DMS79 treated with DMSO at 0.1 percent for 48 hours (cell line): ENCODE measurements at regions not wholly inside any gene's neighbourhood (a gene's known extent, or its start where the extent isn't known, plus 50 kb on each side); places are given as distances from the start of the nearest gene placed in this dataset.
"Not testable (repeated sequence)": the region's sequence is repeated elsewhere in the genome, so short reads cannot be mapped to it uniquely, and the experiment has no call there.

Experiments
- DNase-seq: peaks from one replicate; lab custom pipeline; 2025; lab: John Stamatoyannopoulos, UW

DNA sequence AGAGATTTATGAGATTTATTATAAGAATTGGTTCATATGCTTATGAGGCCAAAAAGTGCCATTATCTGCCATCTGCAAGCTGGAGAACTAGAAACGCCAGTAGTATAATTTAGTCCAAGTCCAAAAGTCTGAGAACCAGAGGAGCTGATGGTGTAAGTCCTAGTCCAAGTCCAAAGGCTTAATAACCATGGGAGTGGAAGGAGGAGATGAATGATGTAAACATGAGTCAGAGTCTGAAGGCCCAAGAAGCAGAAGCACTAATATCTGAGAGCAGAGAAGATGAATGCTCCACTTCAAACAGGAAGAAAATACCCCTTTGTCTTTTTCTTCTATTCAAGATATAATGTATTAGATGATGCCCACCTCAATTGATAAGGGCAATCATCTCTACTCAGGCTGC lies 185.7 kb downstream of the CGGBP1 start:
- no peak for DNase-seq

DNA sequence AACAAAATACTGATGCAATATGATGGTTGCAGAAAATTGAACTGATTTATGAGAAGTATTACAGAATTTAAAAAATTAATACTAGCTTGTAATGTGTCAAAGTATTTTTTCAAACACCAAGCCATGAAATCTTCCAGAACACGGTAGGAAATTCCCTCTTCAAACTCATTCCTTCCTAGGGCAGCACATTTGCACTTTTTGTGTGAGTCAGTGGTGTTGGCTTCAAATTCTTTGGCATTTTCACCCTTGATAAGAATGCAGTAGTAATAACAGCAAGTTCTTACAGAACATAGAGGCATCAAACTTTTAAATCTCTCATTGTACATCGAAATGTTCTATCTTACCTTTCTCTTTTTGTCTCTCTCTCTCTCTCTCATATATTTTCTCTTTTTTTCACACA lies 191.8 kb downstream of the CGGBP1 start:
- DNase-seq = no peak

DNA sequence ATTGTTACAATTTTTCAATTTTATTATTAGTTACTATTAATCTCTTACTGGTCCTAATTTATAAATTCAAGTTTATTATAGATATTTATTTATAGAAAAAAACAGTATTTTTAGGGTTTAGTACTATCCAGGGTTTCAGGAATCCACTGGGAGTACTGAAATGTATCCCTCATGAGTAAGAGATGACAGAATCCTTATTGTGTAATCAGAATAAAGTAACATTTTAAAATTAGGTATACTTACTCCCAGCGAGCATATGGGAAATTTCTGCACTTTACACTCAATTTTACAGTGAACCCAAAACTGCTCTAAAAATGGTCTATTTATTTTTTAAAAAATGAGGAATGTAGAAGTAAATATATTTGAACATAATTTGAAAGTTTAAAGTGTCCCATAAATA lies 202.7 kb downstream of the CGGBP1 start:
- no peak for DNase-seq

DNA sequence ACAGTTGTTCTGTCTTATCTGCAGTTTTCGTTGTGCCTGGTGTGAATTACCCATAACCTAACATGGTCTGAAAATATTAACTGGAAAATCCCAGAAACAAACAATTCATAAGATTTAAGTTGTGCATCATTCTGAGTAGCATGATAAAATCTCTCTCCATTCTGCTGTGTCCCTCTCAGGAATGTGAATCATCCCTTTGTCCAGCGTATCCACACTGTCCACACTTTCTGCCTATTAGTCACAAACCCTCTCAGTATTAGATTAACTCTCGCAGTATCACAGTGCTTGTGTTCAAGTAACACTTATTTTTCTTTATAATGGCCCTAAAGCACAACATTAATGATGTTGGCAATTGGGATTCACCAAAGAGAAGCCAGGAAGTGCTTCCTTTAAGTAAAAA lies 203.2 kb downstream of the CGGBP1 start:
- no peak for DNase-seq

DNA sequence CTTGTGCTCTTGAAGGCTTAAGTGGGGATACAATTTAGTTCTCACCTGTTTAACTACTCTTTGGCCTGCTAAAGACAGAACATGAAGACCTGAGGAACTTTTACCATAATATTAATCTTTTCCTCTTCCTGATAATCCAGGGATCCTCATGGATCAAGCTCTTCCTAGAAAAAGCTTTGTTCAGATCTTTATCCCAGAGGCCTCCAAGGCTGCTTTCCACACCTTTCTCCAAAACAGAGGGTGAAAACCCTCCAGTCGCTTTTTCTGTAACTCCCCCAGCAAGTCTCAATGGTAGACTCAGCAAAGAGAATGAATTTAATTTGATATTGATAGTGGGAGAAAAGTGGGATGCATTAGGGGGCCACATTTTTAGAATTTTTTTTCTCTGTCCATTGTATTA lies 203.6 kb downstream of the CGGBP1 start:
- no peak for DNase-seq

DNA sequence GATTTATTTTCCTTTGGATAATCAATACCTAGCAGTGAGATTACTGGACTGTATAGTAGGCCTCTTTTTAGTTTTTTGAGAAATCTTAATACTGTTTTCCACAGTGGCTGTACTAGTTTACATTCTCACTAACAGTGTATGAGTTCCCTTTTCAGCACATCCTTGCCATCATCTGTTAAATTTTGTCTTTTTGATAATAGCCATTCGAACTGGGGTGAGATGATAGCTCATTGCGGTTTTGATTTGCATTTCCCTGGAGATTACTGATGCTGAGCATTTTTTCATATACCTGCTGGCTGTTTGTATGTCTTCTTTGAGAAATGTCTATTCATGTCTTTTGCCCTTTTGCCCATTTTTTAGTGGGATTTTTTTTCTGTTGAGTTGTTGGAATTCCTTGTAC lies 210.8 kb downstream of the CGGBP1 start:
- DNase-seq = no peak

DNA sequence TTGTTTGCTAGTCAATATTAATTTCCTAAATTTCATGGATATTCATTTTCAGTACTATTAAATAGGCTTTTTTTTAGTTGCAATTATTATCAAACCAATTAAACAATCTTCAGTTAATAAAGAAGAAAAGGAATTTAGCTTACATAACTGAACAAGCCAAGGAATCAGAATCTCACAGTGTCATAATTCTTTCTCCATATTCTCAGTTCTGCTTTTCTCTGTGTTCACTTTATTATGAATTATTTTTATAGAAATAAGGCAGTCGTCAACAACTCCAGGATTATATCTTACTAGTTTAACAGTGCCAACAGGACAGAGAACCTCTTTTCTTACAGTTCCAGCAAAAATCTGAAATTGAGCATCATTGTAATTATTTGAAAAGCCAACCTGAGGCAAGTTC lies 221.7 kb downstream of the CGGBP1 start:
- DNase-seq = no peak

DNA sequence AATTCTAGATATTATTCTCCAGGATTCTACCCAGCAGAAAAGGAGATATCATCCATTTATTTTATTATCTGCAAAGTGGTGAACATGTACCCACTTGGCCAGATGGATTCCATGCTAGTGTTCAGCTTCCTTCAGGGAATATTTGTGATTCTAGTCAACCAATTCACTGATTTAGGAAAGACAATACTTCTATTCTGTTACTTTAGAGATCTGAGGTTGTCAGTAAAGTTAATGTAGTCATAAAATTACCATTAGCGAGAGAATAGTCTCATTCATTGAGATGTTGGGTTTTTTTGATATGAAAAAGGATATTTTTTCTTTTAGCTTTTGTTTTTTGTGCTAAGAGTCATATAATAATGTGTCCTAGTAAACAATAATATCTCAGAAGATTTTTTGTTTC lies 222.8 kb downstream of the CGGBP1 start:
- no peak for DNase-seq

DNA sequence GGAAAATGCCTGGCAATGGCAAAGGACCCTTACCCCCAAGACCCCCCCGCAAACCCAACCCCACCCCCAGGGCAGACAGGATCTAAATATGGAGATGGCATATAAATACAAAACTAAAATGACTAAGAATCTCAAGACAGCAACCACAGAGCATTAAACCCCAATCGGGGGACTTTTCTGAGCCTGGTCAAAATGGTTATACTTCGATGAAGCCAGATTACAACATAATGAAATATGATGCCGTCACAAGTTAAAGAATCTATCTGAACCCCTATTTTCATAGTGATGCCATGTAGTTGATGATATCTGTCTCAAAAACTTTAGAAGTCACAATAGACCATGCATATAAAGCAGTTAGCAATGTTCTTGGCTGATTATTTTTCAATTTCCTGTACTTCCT lies 223.6 kb downstream of the CGGBP1 start:
- DNase-seq = no peak

DNA sequence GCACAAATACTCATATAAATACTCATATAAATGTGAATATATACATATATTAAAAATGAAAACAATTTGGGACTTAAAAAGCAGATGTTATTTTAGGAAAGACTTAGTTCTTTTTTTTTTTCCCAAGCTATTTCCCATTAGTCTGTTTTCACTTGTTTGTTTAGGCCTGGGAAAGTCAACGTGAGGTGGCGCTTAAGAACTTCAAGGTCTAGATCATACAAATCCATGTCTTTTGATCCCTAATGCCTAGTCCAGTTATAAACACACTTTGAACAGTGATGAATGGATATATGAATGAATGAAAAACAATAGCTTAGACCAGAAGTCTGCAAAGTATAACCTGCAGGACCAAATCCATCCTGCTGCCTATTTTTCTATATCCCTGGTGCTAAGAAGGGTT lies 224.5 kb downstream of the CGGBP1 start:
- no peak for DNase-seq

DNA sequence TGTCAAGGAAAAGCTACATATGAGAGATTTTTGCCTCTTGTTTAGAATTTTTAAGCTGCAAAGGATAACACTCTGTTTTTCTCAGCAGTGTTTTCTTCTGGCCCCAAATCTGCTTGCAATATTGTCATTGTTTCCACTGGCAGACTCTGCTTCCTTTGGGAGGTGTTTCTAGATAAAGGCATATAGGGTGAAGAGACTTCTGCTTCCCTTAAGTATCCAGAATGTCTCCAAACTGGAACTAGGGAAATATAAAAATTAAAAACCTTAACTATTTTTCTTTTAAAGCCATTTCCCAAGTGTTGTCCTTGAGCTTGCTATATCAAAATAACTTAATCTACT lies 225.8 kb downstream of the CGGBP1 start:
- no peak for DNase-seq

DNA sequence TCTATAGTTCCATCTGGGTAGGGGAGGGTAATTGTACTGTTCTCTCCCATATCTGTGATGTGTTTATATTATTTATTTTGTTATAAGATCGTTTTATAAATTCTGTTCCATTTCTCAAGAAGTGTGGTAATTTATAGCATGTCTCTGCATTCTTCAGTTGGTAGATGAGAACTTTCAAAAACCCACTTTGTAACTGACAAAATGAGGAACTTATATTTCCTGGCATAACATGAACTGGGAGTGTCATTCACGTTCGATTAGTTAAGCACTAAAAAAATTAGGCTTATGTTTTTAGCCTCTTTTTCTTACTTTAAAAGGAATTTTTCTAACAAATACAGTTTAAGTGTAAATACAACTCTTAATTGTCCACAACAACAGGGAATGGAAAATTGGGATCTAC lies 230.8 kb downstream of the CGGBP1 start:
- no peak for DNase-seq

DNA sequence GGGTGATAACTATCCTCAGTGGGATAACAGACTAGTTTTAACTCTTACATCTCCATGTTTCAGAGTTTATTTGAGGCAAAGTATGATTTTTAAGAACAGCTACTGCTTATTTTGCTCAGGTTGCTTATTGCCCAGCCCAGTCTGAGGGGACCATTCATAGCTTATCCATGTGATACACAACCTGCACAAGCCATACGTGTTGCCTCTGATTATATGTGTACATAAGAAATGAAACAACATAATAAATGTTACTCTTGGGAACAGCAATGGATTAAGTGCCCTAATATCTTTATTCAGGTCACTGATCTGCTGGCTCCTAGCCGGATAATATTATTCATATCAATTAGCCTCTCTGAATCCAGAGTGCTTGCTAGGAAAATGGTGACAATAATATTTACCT lies 236.2 kb downstream of the CGGBP1 start:
- DNase-seq = no peak

DNA sequence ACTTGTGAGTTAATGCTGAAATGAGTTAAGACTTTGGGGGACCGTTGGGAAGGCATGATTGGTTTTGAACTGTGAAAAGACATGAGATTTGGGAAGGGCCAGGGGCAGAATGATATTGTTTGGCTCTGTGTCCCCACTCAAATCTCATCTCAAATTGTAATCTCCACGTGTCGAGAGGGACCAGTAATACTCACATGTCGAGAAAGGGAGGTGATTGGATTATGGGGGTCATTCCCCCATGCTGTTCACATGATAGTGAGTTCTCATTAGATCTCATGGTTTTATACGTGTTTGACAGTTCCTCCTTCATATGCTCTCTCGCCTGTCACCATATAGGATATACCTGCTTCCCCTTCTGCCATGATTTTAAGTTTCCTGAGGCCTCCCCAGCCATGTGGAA lies 245.3 kb downstream of the CGGBP1 start:
- not testable (repeated sequence) for DNase-seq

DNA sequence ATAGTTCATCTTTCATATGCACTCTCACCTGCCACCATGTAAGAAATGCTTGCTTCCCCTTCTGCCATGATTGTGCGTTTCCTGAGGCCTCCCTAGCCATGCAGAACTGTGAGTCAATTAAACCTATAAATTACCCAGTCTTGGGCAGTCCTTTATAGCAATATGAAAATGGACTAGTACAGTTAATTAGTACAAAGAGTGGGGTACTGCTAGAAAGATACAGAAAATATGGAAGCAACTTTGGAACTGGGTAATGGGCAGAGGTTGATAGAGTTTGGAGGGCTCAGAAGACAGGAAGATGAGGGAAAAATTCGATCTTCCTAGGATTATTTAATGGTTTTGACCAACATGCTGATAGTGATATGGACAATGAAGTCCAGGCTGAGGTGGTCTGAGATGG lies 246.9 kb downstream of the CGGBP1 start:
- no peak for DNase-seq

DNA sequence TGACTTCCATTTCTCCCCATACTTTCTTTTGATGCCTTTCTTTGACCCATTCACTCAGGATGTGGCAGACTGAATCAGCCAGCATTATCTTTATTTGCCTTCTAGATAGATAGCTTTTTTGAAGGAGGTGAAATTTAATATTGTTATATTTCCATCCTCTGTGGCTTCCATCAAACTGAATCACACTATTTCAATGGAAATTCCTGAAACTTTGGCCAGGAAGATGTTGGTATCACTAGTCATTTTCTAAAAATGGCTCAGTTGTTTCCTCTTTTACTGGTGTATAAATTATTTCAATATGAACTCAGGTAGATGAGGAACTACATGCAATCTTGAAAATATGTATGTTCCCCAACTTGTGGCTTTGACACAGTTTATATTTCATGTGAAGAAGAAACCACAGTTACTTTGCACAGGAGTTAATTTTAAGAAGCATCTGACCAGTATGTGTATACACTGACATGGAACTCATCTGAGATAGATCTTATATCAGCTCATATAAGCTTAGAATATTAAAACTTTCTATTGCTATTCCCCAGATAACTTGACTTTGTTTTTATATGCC lies 248.3 kb downstream of the CGGBP1 start:
- no peak for DNase-seq

DNA sequence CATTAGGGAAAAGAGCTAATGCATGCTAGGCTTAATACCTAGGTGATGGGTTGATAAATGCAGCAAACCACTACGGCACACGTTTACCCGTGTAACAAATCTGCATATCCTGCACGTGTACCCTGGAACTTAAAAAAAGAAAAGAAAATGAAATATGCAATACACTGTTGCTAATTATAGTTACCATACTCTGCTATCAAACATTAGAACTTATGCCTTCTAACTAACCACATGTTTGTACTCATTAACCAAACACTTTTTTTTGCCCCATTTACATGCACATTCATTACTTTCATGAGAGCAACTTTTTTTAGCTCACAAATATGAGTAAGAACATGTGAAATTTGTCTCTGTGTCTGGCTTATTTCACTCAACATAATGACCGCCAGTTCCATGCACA lies 253.1 kb downstream of the CGGBP1 start:
- DNase-seq = no peak

DNA sequence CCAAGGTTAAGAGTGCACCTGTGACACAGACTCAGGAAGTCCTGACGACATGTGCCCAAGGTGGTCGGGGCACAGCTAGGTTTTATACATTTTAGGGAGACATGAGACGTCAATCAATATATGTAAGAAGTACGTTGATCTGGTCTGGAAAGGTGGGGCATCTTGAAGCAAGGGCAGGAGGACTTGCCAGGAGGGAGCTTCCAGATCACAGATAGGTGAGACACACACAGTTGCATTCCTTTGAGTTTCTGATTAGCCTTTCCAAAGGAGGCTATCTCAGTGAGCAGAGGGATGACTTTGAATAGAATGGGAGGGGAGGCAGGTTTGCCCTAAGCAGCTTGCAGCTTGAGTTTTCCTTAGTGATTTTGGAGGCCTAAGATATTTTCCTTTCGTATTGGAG lies 257.4 kb downstream of the CGGBP1 start:
- DNase-seq = no peak

DNA sequence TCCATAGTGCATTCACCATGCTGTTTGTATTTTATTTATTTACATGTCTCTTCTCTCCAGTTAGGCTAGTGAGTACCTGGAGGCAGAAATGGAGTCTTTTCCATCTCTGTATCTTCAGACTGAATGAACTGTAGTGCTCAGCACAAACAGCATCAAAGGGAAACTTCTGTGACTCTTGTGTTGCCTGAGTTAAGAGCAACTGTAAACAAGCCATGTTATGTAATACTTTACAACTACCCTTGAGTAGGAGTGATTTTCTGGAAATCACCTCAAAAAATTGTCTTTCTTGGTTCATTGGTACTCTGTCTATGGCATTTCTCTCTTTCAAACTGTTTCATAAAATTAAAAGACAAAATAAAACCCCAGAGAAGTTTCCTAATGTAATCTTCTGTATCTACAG lies 258.3 kb downstream of the CGGBP1 start:
- no peak for DNase-seq

DNA sequence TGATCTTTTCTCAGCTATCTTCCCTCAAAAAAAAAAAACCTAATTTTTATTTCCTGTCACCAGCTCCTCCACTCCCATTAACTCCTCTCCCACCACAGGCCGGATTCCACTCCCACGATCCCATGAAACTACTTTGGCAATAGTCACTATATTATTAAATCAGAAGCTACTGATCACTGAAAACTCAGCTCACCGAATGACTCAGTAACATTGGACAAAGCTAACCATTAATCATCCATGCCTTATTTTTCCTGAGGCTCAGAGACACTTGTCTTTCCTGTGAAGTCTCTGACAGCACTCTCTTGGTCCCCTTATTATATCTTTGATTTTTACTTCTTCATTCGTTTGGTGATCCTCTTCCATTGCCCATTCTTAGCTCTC lies 260.2 kb downstream of the CGGBP1 start:
- no peak for DNase-seq

DNA sequence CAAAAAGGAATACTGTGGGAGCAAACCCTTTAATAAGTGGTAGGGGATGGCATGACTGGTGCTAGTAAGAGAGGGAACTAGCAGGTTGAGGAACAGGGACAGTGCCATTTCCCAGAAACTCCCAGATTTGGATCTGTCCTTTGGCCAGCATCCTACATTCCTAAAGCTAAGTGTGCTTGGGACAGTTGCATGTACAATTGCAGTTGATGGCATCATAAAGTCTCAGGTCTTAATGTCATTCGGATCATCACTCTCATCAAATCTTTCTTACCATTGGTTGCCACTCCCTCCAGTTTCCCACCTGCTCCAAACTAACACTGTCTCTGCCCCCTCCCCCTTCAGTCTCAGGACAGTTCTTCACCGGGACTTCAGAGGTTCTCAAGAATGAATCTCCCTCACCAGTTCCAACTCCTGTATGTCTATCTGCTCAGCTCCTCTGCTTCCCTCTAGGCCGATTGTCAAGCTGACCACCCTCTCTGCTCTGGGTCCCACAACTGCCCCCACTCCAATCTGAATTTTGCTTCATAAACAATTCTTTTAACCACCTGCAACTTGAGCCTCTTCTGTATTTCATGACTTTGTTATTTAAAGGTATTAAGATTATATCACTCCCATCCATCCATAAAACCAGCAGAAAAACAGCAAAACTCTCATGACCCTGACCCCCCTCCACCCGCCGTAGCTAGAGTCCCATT lies 260.8 kb downstream of the CGGBP1 start:
- no peak for DNase-seq

DNA sequence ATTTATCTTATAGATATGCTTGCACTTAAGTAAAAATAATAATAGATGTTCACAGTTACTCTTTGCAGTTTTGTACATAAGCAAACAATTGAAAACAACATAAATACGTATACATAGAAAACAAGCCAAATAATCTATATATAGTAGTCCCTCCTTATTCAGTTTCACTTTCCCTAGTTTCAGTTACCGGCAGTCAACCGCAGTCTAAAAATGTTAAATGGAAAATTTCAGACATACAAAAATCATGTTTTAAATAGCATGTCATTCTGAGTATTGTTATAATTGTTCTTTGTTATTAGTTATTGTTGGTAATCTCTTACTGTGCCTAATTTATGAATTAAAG lies 262.0 kb downstream of the CGGBP1 start:
- no peak for DNase-seq

DNA sequence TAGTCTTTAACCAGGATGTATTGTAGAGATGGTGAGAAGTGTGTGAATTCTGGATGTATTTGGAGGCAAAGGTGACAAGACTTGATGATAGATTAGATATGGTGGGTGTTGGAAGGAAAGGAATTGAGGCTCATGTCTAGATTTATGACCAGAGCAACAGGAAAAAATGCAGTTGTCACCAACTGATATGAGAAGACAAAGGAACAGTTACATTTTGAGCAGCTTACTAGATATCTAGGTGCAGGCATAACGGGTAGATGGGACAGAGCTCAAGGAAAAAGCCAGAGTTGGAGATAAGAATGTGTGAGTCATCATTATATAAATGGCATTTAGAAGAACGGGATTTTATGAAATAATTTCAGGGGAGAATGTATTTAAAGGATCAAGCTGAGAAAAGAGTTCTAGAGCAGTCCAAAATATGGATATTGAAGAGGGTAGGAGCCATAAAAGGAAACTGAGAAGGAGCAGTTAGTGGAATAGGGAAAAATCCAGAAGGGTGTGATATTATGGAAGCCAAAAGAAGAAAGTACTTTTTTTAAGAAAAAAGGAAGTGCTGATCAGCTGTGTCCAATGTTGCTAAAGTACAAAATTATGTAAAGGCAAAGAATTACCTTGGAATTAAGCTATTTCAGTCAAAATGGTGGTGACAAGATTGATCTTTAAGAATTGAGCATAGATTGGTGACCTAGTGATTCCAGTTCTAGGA lies 262.5 kb downstream of the CGGBP1 start:
- no peak for DNase-seq

DNA sequence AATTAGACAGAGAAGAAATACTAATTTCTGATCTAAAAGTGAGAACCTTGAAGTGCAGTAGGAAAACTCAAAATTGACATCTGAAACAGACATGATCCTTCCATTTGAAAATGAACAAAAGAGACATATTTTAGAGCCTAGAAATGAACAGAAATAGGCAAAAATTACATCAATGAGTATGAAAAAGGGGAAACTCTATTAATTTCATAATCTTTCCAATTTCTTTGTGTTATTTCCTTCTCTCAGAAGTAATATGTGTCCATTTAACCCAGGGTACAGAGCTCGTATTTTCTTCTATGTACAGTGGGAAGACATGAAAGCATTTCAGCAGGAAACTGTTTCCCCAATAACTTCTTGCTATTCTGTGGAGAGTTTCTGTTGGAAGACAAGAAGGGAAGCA lies 263.1 kb downstream of the CGGBP1 start:
- no peak for DNase-seq
